ENCODE measurements at regions not wholly inside any gene's neighbourhood (a gene's known extent, or its start where the extent isn't known, plus 50 kb on each side); places are given as distances from the start of the nearest gene placed in this dataset.

DNA sequence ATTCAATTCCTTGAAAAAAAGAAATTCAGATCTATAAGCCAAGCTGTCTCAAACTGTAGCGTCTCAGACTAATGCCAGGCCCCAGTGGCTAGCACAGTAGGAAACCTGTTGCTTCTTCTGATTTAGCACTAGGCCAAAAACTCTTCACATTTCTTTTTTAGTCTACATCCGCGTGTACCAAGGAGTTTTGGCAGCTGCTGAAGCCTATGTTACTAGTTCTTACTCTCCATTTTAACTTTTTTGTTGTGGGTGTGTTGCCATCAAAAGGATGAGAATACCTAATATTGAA is 65.0 kb upstream of the BTN3A2 start:
- intact Hi-C loops (cut with DNase I) = no loop called here
- no peak for DNase-seq

DNA sequence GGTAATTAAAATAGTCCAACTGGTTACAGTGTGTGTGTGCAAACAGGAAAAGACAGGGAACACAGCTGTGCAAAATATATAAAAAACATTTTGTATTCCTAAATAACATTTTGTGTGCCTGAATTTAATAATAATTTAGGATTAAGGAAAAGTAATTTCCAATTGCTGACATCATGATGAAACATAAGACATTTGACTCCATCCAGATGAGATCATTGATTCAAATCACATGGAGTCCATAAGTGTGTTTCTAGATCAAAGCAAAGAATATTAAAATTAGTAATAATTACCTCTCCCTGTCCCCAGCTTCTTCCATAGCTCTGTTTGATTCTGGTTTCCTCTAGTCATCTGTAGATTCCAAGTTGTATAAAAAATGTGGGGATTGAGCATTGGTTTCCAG is 64.6 kb upstream of the BTN3A2 start:
- intact Hi-C loops (cut with DNase I) = no loop called here

DNA sequence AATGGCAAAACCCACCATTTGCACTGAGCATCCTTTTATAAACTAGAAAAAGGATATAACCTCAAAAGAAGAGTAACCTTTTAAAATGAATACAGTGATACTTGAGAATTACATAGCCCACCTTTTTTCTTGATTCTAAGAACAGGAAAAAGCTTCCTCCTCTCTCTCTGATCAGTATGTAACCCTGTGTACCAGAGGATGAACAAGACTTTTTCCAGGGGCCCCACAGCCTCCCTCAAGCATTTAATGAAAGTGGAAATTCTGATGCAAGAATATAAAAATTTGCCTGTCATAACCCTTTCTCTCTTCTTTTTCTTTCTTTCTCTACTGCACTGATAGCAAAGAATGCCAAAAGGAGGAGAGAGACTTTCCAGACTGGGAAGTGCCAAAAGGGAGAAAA is 64.2 kb upstream of the BTN3A2 start:
- DNase-seq = no peak
- intact Hi-C loops (cut with DNase I) = no loop called here

More for the DNA sequence above, 64.6 kb upstream of the BTN3A2 start:
- DNase-seq = no peak

DNA sequence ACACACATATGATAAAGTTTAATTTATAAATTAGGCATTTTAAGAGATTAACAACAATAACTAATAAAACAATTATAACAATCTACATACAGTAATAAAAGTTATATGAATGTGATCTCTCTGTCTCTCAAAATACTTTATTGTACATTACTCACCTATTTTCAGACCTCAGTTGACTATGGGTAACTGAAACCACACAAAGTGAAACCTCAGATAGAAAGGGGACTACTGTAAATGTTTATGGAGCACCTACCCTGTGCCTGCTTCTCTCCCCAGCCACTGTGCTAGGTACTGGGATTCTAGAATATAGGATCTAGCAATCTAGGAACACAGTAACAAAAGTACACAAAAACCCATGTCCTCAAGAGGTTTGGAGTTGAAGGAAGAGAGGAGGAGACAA is 63.4 kb upstream of the BTN3A2 start:
- no peak for DNase-seq
- intact Hi-C loops (cut with DNase I) = no loop called here

DNA sequence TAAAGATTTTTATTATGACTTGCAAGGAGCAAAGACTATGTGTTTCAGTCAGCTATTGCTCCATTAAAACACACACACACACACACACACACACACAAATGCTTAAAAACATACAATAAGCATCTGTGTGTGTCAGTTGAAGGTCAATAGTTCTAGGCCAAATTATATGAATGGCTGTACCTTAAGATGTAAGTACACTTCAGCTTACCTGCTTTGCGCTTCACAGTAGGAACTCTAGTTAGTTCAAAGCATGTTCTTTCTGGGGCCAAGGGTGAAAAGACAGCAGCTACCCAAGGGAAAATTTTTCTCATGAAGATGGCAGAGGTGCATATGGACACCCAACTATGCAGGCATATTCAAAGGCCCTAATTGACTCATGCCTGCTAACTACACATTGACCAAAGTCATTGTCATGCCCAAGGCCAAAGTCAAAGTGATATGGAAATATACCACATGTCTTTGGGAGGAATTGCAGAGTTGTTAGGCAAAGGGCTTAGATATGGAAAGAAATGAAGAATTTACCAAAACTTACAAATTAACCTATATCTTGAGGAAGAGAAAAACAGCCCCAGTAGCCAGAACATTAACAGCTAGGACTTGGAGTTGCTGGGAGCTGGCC is 61.9 kb upstream of the BTN3A2 start:
- no peak for DNase-seq
- intact Hi-C loops (cut with DNase I) = no loop called here

DNA sequence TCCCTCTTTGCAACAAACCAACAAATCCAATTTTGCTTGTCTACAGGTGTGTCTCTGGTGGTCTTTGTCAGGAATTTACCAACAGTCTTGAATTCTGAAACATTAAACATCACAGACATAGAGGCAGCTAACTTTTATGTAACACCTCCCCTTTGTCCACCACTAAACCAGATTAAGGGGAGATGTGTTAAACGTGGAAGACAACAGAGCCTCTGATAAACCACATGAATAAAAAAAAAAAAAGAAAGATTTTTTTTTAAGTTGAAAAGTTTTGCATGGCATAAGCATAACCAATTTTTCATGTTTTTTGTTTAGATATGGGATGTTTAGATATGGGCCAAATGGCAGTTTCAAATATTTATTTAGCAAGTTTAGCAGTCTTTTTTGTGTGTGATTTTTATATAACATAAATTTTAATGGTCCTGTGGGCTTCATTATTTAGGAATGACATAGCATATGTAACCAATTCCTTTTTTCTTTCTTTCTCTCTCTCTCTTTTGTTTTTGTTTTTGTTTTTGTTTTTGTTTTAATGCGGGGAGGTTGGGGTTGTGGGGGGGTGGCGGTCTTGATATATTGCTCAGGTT is 60.7 kb upstream of the BTN3A2 start:
- intact Hi-C loops (cut with DNase I) = no loop called here
- no peak for DNase-seq

DNA sequence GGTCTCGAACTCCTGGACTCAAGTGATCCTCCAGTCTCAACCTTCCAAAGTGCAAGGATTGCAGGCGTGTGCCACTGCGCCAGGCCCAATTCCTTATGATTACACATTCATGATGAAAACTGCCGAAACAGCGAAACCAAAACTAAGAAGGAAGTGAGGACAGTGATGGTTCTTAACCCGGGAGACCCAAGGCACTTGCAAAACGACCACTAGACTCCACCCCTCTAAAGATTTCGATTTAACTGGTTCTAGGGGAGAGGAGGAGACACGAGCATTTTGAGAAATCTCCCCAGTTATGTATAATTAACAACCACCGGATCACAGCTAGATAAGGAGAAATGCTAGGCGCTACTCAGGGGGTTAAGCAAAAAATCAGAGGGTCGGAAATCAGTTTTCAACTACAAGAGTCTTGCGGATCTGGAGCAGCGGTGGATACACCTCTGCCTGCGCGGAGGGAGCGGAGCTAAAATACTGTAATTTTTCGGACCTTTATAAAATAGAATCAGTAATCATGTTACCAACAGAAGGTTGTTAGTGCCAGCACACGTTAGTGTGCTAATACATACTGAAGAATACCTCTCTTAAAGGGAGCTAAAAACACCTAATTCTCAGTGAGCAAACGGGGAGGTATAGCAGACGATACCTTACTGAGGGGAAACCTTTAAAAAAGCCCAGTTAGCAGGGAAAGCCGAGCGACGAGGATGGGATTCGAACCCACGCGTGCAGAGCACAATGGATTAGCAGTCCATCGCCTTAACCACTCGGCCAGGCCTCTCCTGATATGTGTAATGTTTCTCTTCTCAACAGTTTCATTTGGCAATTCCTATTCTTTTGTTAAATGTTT is 60.0 kb upstream of the BTN3A2 start:
- peak in 7 of 10 donors; percentile 38 to 93 (median 48) for DNase-seq

DNA sequence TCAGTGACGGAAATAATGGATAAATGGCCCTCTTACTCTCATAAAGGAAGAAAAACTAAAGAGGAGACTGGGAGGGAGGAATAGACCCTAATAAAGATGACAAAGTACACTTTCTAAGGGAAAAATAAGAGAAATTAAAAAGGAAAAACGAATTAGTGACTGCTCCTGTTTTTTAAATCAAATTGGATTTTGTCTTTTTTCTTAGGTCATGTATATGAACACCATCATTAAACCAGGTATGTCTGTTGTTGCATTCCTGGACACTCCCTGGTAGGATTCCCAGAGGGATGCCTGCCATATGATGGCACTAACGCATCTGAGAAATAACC is 59.4 kb upstream of the BTN3A2 start:
- intact Hi-C loops (cut with DNase I) = no loop called here
- DNase-seq = no peak

More for the DNA sequence above, 60.0 kb upstream of the BTN3A2 start:
- intact Hi-C loops (cut with DNase I) = no loop called here

DNA sequence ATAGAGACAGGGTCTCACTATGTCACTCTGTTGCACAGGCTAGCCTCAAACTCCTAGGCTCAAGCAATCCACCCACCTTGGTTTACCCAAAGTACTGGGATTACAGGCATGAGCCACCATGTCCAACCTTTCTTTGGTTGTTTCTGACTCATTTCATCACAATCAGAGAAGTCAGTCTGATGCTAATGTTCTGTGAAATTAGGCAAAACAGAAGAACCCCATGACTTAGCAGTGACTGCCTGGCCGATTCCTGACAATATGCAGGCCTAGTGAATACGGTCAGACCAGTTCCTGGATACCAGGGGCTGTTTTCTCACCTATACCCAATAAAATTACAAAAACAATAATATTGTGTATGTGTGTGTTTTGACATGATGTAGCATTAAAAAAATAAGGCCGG is 58.8 kb upstream of the BTN3A2 start:
- no peak for DNase-seq
- intact Hi-C loops (cut with DNase I) = no loop called here

DNA sequence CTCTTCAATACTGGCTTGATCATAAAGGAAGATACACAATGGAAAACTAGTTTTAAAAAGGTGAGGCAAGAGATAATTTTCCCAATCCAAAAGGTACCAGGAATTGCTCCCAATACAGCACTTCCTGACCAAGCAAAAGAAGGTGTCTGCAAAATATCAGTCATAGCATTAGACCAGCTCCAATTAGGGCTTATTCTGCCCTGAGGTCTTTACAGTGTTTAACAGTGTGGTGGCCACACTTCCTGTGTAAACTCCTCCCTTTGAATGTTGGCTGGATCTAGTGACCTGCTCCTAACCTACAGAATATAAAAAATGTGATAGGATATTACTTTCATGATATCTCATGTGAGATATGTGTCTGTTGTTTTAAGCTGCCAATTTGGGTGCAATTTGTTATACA is 57.1 kb upstream of the BTN3A2 start:
- no peak for DNase-seq
- intact Hi-C loops (cut with DNase I) = no loop called here

DNA sequence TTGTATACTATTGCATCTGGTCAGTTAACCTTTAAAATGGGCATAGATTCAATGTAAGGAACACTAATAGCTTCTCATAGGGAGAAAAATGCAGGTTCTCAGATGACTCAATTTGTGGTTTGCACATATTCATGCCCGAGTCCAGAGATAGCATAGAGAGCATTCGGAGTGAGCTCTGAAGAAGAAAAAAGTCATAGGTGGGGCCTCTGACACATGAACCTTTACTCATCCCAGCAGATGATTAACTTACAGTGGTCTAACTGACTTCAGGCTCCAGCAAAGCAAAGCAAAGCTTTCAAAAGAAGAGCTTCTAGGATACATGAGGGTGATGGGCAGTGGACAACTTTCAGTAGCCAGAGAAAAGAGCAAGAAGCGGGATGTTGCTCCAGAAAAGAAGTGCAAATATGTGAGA is 55.3 kb upstream of the BTN3A2 start:
- DNase-seq = no peak
- intact Hi-C loops (cut with DNase I) = loop anchor here (10.0 kb wide), 1 partner anchor 245 kb away; no protein-coding TSS in a partner anchor

DNA sequence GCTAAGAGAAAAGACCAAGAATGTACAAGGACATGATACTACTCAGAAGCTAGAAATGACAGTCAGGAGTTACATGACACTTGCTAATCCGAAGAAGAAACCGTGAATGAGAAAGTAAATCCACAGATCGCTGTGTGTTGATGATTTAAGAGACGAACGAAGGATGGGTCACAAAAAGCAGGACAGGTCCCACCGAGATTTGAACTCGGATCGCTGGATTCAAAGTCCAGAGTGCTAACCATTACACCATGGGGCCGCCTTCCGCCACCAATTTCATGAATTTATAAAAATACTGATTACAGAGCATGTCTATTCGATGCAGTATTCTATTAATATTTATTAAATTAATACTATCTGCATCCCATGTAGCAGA is 54.0 kb upstream of the BTN3A2 start:
- intact Hi-C loops (cut with DNase I) = loop anchor here (10.0 kb wide), 1 partner anchor 244 kb away; no protein-coding TSS in a partner anchor
- peak in 5 of 10 donors; percentile 23 to 87 (median 38) for DNase-seq

DNA sequence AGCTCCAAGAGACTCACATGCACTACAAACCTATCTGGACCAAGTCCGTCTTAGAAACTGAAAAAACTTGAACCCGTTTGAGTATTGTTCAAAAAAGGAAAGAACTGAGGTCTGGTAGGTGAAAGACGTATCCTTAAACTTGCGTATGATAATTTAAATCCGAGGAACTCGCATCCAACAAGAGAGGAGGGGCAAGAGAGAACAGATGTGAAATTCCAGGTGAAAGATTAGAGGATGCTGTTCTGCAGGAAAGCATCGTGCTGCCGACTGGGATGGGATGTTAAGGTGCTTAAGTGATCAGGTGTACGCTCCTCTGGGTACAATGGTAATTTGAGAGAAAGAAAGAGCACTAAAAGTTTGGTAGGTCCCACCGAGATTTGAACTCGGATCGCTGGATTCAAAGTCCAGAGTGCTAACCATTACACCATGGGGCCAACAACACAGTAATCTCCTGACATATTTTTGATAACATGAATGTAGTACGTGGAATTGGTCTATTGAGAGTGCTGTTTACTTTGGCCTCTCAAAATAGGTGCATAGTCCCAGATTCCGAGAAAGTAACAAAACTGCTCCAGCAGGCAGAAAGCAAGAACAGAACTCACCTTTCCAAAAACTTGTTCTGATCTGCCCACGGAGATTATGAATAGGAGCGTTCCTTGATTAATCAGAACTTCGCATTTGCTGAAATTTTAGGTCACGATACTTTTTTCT is 53.5 kb upstream of the BTN3A2 start:
- intact Hi-C loops (cut with DNase I) = loop anchor here (10.0 kb wide), 1 partner anchor 243 kb away; no protein-coding TSS in a partner anchor

DNA sequence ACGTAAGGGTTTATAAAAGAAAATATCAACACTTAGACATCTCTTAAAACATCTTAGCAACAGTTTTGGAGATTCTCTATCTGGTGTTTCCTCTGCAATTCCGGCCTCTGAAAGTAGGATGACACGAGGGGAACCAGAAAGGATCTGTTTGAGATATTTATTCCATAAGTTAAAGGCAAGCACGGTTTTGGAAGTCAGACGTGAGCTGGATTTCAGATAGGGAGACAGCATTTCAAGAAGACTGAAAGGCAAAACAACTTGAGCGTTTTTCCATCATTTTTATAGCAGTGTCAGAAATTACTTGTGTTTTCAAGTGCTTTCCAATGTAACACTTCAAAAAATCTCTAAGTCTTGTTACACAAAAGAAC is 52.9 kb upstream of the BTN3A2 start:
- DNase-seq = no peak
- intact Hi-C loops (cut with DNase I) = loop anchor here (10.0 kb wide), 1 partner anchor 243 kb away; no protein-coding TSS in a partner anchor

More for the DNA sequence above, 53.5 kb upstream of the BTN3A2 start:
- DNase-seq = peak in 1 of 10 donors; percentile 17

DNA sequence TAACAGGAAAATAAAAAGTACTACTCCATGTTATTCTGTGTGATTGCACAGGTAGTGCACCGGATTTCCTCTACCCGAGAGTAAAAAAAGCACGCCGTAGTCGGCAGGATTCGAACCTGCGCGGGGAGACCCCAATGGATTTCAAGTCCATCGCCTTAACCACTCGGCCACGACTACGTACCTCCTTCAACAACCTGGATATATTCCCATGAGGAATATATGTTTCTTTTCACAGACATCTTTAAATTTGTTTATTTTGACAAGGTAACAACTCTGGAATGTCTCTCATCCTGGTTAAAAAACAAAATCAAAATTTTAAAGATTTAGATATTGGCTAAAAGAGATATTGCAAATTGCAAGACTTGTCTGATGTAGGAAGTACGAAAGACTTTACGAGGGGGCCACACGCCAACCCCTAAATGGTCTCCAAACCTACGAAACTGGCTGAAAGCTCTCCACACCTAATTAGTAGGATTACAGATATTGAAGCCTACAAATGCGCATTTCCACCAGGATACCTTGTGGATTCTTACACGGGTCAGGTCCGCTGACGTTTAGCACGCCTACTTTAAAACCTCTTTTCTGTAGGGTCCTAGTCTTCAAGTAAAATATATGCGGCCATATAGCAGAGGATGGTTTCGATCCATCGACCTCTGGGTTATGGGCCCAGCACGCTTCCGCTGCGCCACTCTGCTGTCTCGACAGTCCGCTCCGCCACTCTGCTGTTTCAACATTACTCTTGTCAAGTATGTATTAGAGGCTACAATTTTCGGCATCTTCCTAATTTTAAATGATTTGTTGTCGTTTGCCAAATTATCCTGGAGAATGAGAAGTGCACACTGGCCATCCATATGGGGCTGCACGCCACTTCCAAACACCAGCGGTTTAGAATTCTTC is 52.2 kb upstream of the BTN3A2 start:
- DNase-seq = peak; percentile 52 to 96 (median 76)
- intact Hi-C loops (cut with DNase I) = loop anchor here (10.0 kb wide), 1 partner anchor 242 kb away; no protein-coding TSS in a partner anchor

Data from posterior cingulate gyrus (tissue), 11 donors.